Peyer's patch (tissue), 4 donors: ENCODE measurements at regions not wholly inside any gene's neighbourhood (a gene's known extent, or its start where the extent isn't known, plus 50 kb on each side); places are given as distances from the start of the nearest gene placed in this dataset.

Source experiments
- CTCF ChIP-seq, 6 experiments: fragments of 450-650 bp in 4 of 6; fragments of 200-600 bp in 2 of 6; sonication (generic) in 1 of 6; IDR thresholded peaks; one replicate each; pipeline ENCODE4 v1.5.1; 2017 to 2019; ENCODE audit warnings: antibody characterized with exemption in 6 of 6, mild to moderate bottlenecking in 3 of 6, moderate library complexity in 1 of 6
- POLR2A ChIP-seq, 2 donors: fragments of 450-650 bp; IDR thresholded peaks; one replicate each; pipeline ENCODE4 v1.5.1; 2017; ENCODE audit warnings: antibody characterized with exemption in 2 of 2, mild to moderate bottlenecking in 2 of 2, moderate library complexity in 2 of 2

GRCh38 chr7:1324028-1324900 is 91.6 kb downstream of the UNCX start:
- TF ChIP-seq POLR2A (IDR thresholded peaks at IDR 0.05) (no peak), CTCF (IDR thresholded peaks at IDR 0.05) (no peak)
